Esophagus squamous epithelium (tissue), 5 donors: ENCODE measurements at regions not wholly inside any gene's neighbourhood (a gene's known extent, or its start where the extent isn't known, plus 50 kb on each side); places are given as distances from the start of the nearest gene placed in this dataset.

ENCODE experiments used
- DNase-seq: peaks from one replicate; lab custom pipeline; 2025; lab: John Stamatoyannopoulos, UW
- H3K27ac ChIP-seq, 4 donors: fragments of 200-600 bp; sonication (generic); one replicate each; pipeline ENCODE4 v1.5.1; 2016 to 2019; ENCODE audit warnings: mild to moderate bottlenecking in 1 of 4
- H3K27me3 ChIP-seq, 4 donors: fragments of 200-600 bp; sonication (generic); 1 replicate in 3 of 4; 2 replicates in 1 of 4; pipeline versions ENCODE4 v1.5.1 to v1.6.0; 2017 to 2021; ENCODE audit warnings: antibody characterized with exemption in 1 of 4
- H3K36me3 ChIP-seq, 3 donors: fragments of 200-600 bp; sonication (generic); one replicate each; pipeline ENCODE4 v1.5.1; 2016 to 2019
- H3K4me1 ChIP-seq, 3 donors: fragments of 200-600 bp; sonication (generic); one replicate each; pipeline ENCODE4 v1.5.1; 2017 to 2019
- H3K4me3 ChIP-seq, 4 donors: fragments of 200-600 bp; sonication (generic); 1 replicate in 3 of 4; 2 replicates in 1 of 4; pipeline ENCODE4 v1.5.1; 2016 to 2019; ENCODE audit warnings: mild to moderate bottlenecking in 2 of 4, moderate library complexity in 1 of 4
- H3K9me3 ChIP-seq, 3 donors: fragments of 200-600 bp; sonication (generic); one replicate each; pipeline ENCODE4 v1.5.1; 2016 to 2019
- CTCF ChIP-seq, 6 experiments: fragments of 450-650 bp in 4 of 6; fragments of 200-600 bp in 2 of 6; sonication (generic) in 2 of 6; IDR thresholded peaks; one replicate each; pipeline ENCODE4 v1.5.1; 2016 to 2019; ENCODE audit warnings: antibody characterized with exemption in 6 of 6, mild to moderate bottlenecking in 4 of 6, moderate library complexity in 4 of 6
- POLR2A ChIP-seq, 4 donors: fragments of 450-650 bp; IDR thresholded peaks; one replicate each; pipeline ENCODE4 v1.6.1; 2017; ENCODE audit warnings: antibody characterized with exemption in 4 of 4, mild to moderate bottlenecking in 4 of 4, moderate library complexity in 3 of 4
- WGBS, 2 donors: methylation state at CpG; one replicate each; pipeline ENCODE4 v1.1.5; 2018; 5-methylcytosine and 5-hydroxymethylcytosine counted together
- intact Hi-C: fragments of 100-400 bp; cut with DNase I; formaldehyde crosslinking; loops from one replicate; pipeline ENCODE4 v1.15.0; 2022
- donor health status: DM: yes; HTN: yes; CAD: no.

- no peak for DNase-seq
- no peak overlapping the region for H3K4me3 ChIP-seq
- no peaks in the 10 kb centered on the region for H3K9me3 ChIP-seq
- no peaks in the 10 kb centered on the region for H3K27me3 ChIP-seq
- H3K4me1 ChIP-seq: no peaks in the 10 kb centered on the region
- no peaks in the 10 kb centered on the region for H3K36me3 ChIP-seq
- TF ChIP-seq CTCF (IDR thresholded peaks at IDR 0.05) (no peak), POLR2A (IDR thresholded peaks at IDR 0.05) (no peak)
- 69 to 77% methylated on average over 3 of the region's 3 CpGs for WGBS, 2 donors
- intact Hi-C loops: no loop called here
- no peak overlapping the region for H3K27ac ChIP-seq
Measured at GRCh38 chr11:86124251-86125233, 55.7 kb upstream of the PICALM start.

- no peak for DNase-seq
- intact Hi-C loops: no loop called here
- Histone ChIP-seq H3K4me1 (peaks cover 0 to 3% (median 0%) of the 10 kb centered on the region in 3 donors), H3K27me3 (no peaks in the 10 kb centered on the region), H3K4me3 (no peak overlapping the region), H3K36me3 (no peaks in the 10 kb centered on the region), H3K9me3 (no peaks in the 10 kb centered on the region), H3K27ac (no peak overlapping the region)
- WGBS, 2 donors: 96 to 100% methylated on average over 1 of the region's 1 CpG
- no peak for TF ChIP-seq CTCF (IDR thresholded peaks at IDR 0.05)
- TF ChIP-seq POLR2A (IDR thresholded peaks at IDR 0.05): no peak
Measured at GRCh38 chr11:86122773-86123172, 53.9 kb upstream of the PICALM start.

GRCh38 chr11:86120807-86121206 lies 51.9 kb upstream of the PICALM start:
- DNase-seq: no peak
- intact Hi-C loops: no loop called here
- peaks cover 0 to 22% (median 13%) of the 10 kb centered on the region in 3 donors for H3K4me1 ChIP-seq
- TF ChIP-seq CTCF (IDR thresholded peaks at IDR 0.05) (no peak), POLR2A (IDR thresholded peaks at IDR 0.05) (no peak)
- WGBS, 2 donors: 86 to 97% methylated on average over 2 of the region's 2 CpGs
- no peak overlapping the region for H3K27ac ChIP-seq
- H3K36me3 ChIP-seq: no peaks in the 10 kb centered on the region
- no peaks in the 10 kb centered on the region for H3K9me3 ChIP-seq
- no peaks in the 10 kb centered on the region for H3K27me3 ChIP-seq
- H3K4me3 ChIP-seq: no peak overlapping the region

- no peak for TF ChIP-seq POLR2A (IDR thresholded peaks at IDR 0.05)
- TF ChIP-seq CTCF (IDR thresholded peaks at IDR 0.05): no peak
- no peaks in the 10 kb centered on the region for H3K36me3 ChIP-seq
- no peak overlapping the region for H3K27ac ChIP-seq
- intact Hi-C loops: no loop called here
- peaks cover 0 to 28% (median 13%) of the 10 kb centered on the region in 3 donors for H3K4me1 ChIP-seq
- H3K27me3 ChIP-seq: no peaks in the 10 kb centered on the region
- 83 to 93% methylated on average over 1 of the region's 1 CpG for WGBS, 2 donors
- DNase-seq: no peak
- H3K9me3 ChIP-seq: no peaks in the 10 kb centered on the region
- H3K4me3 ChIP-seq: no peak overlapping the region
Measured at GRCh38 chr11:86119906-86120305, 51.0 kb upstream of the PICALM start.

- H3K27ac ChIP-seq: no peak overlapping the region
- no peaks in the 10 kb centered on the region for H3K36me3 ChIP-seq
- H3K4me3 ChIP-seq: no peak overlapping the region
- 29 to 33% methylated on average over 3 of the region's 3 CpGs for WGBS, 2 donors
- TF ChIP-seq POLR2A (IDR thresholded peaks at IDR 0.05) (no peak), CTCF (IDR thresholded peaks at IDR 0.05) (no peak)
- intact Hi-C loops: no loop called here
- H3K27me3 ChIP-seq: no peaks in the 10 kb centered on the region
- H3K9me3 ChIP-seq: no peaks in the 10 kb centered on the region
- H3K4me1 ChIP-seq: peaks cover 0 to 28% (median 13%) of the 10 kb centered on the region in 3 donors
- no peak for DNase-seq
Measured at GRCh38 chr11:86119077-86119476, 50.2 kb upstream of the PICALM start.
